H1 (cell line): ENCODE measurements at regions not wholly inside any gene's neighbourhood (a gene's known extent, or its start where the extent isn't known, plus 50 kb on each side); places are given as distances from the start of the nearest gene placed in this dataset.

Experiments used
- CTCF ChIA-PET: fragments of 300-600 bp; sonication (Branson Sonifier 250); formaldehyde crosslinking; loops from one replicate; lab custom pipeline; 2021; ENCODE audit not compliant: partially characterized antibody; lab: Charles Lee
- POLR2A ChIA-PET: fragments of 300-600 bp; sonication (Branson Sonifier 250); formaldehyde crosslinking; loops from one replicate; lab custom pipeline; 2021; ENCODE audit warnings: inconsistent platforms; ENCODE audit not compliant: partially characterized antibody; lab: Charles Lee
- DNase-seq, 2 experiments: peaks; one replicate each; pipeline versions ENCODE4 v3.0.0 to v3.0.0-alpha.2; 2010 to 2022; ENCODE audit warnings: low spot score in 2 of 2, low read depth in 1 of 2, mixed read lengths in 1 of 2
- FAIRE-seq: peaks from 2 replicates; lab custom pipeline; 2011; peaks lifted over from hg19 to GRCh38; lab: Jason Lieb, UNC
- H2AFZ ChIP-seq: 2 replicates; pipeline ENCODE4 v1.8.1; 2012; ENCODE audit warnings: low read length, inconsistent platforms
- H2AK5ac ChIP-seq: 2 replicates; pipeline ENCODE4 v1.6.1; 2013; ENCODE audit warnings: low read depth, low read length
- H2BK120ac ChIP-seq: replicated peaks from 2 replicates; pipeline ENCODE3; 2013; ENCODE audit warnings: low read depth, low read length, inconsistent platforms
- H2BK12ac ChIP-seq: 2 replicates; pipeline ENCODE4 v1.6.1; 2013; ENCODE audit warnings: low read depth, low read length
- H2BK15ac ChIP-seq: 2 replicates; pipeline ENCODE4 v1.6.1; 2013; ENCODE audit warnings: low read length
- H2BK20ac ChIP-seq: 2 replicates; pipeline ENCODE4 v1.6.1; 2013; ENCODE audit warnings: low read length
- H2BK5ac ChIP-seq: 2 replicates; pipeline ENCODE4 v1.6.1; 2013; ENCODE audit warnings: low read depth, low read length
- H3K14ac ChIP-seq: 2 replicates; pipeline ENCODE4 v1.6.1; 2013; ENCODE audit warnings: inconsistent platforms; ENCODE audit not compliant: insufficient read length
- H3K18ac ChIP-seq: 2 replicates; pipeline ENCODE4 v1.6.1; 2013; ENCODE audit warnings: low read length; ENCODE audit errors: extremely low read depth
- H3K23ac ChIP-seq: 2 replicates; pipeline ENCODE4 v1.6.1; 2013; ENCODE audit warnings: inconsistent platforms; ENCODE audit not compliant: insufficient read length
- H3K23me2 ChIP-seq: 2 replicates; pipeline ENCODE4 v1.6.1; 2013; ENCODE audit warnings: low read depth, low read length
- H3K27ac ChIP-seq: 2 replicates; pipeline ENCODE4 v1.6.1; 2011; ENCODE audit warnings: low read depth, low read length, inconsistent platforms
- H3K27me3 ChIP-seq, 4 experiments: replicated peaks in 1 of 4; 1 replicate in 1 of 4; 2 replicates in 3 of 4; pipeline versions ENCODE4 v1.6.1 to v1.8.1; 2011 to 2013; ENCODE audit warnings: low read length in 3 of 4, mild to moderate bottlenecking in 3 of 4, inconsistent platforms in 2 of 4, mixed read lengths in 2 of 4, moderate library complexity in 1 of 4; ENCODE audit not compliant: control insufficient read depth in 3 of 4, insufficient read depth in 3 of 4; ENCODE audit errors: extremely low read depth in 1 of 4
- H3K36me3 ChIP-seq, 4 experiments: 2 replicates each; pipeline versions ENCODE4 v1.6.1 to v1.8.1; 2011 to 2013; ENCODE audit warnings: mild to moderate bottlenecking in 4 of 4, low read length in 3 of 4, moderate library complexity in 2 of 4, control low read depth in 1 of 4, inconsistent platforms in 1 of 4; ENCODE audit not compliant: insufficient read depth in 4 of 4, control insufficient read depth in 2 of 4
- H3K4ac ChIP-seq: replicated peaks from 2 replicates; pipeline ENCODE3; 2013; ENCODE audit warnings: low read length, low read depth, mixed read lengths, inconsistent platforms; ENCODE audit not compliant: insufficient read length
- H3K4me1 ChIP-seq, 4 experiments: replicated peaks in 1 of 4; 1 replicate in 1 of 4; 2 replicates in 3 of 4; pipeline versions ENCODE4 v1.6.1 to v1.8.1; 2011 to 2013; ENCODE audit warnings: low read length in 3 of 4, inconsistent platforms in 2 of 4, mixed read lengths in 1 of 4; ENCODE audit not compliant: insufficient read depth in 4 of 4, control insufficient read depth in 3 of 4
- H3K4me2 ChIP-seq, 2 experiments: 2 replicates each; pipeline versions ENCODE4 v1.6.1 to v1.8.1; 2011 to 2013; ENCODE audit warnings: low read depth in 2 of 2, low read length in 2 of 2, control low read depth in 1 of 2, inconsistent platforms in 1 of 2, mild to moderate bottlenecking in 1 of 2; ENCODE audit not compliant: insufficient read depth in 1 of 2
- H3K4me3 ChIP-seq, 4 experiments: fragments of 200-600, 300-600 bp in 1 of 4; sonication (generic), shearing (Covaris generic), sonication (Bioruptor Twin) in 1 of 4; 2 replicates each; pipeline versions ENCODE4 v1.5.1 to v1.8.1; 2011 to 2016; ENCODE audit warnings: low read length in 4 of 4, low read depth in 3 of 4, control low read depth in 2 of 4, inconsistent platforms in 2 of 4, mild to moderate bottlenecking in 2 of 4, mixed read lengths in 1 of 4, moderate library complexity in 1 of 4; ENCODE audit not compliant: insufficient read depth in 2 of 4; ENCODE audit errors: extremely low read depth in 1 of 4
- H3K56ac ChIP-seq: replicated peaks from 2 replicates; pipeline ENCODE3; 2013; ENCODE audit warnings: low read depth, mild to moderate bottlenecking, mixed read lengths, low read length, inconsistent platforms; ENCODE audit not compliant: insufficient read length
- H3K79me1 ChIP-seq: 2 replicates; pipeline ENCODE4 v1.6.1; 2013; ENCODE audit warnings: low read depth, low read length, control low read depth
- H3K79me2 ChIP-seq, 2 experiments: 2 replicates each; pipeline versions ENCODE4 v1.6.1 to v1.8.1; 2012 to 2013; ENCODE audit warnings: low read length in 2 of 2, mild to moderate bottlenecking in 2 of 2, inconsistent platforms in 1 of 2; ENCODE audit not compliant: insufficient read depth in 2 of 2, control insufficient read depth in 1 of 2
- H3K9ac ChIP-seq, 4 experiments: replicated peaks in 1 of 4; 1 replicate in 1 of 4; 2 replicates in 3 of 4; pipeline versions ENCODE4 v1.6.1 to v1.8.1; 2011 to 2013; ENCODE audit warnings: low read depth in 3 of 4, low read length in 3 of 4, control low read depth in 2 of 4, mild to moderate bottlenecking in 2 of 4, moderate library complexity in 2 of 4, inconsistent platforms in 1 of 4; ENCODE audit errors: extremely low read depth in 1 of 4
- H3K9me3 ChIP-seq, 2 experiments: 2 replicates each; pipeline versions ENCODE4 v1.6.1 to v1.8.1; 2012 to 2013; ENCODE audit warnings: mild to moderate bottlenecking in 2 of 2, moderate library complexity in 2 of 2, control low read depth in 1 of 2, inconsistent platforms in 1 of 2, low read depth in 1 of 2, low read length in 1 of 2, mixed read lengths in 1 of 2; ENCODE audit not compliant: insufficient read depth in 2 of 2
- H4K20me1 ChIP-seq, 2 experiments: replicated peaks in 1 of 2; 2 replicates each; pipeline versions ENCODE3 to v1.8.1; 2011 to 2013; ENCODE audit warnings: inconsistent platforms in 2 of 2, low read length in 2 of 2, mild to moderate bottlenecking in 1 of 2; ENCODE audit not compliant: insufficient read depth in 2 of 2, control insufficient read depth in 1 of 2
- H4K5ac ChIP-seq: 2 replicates; pipeline ENCODE4 v1.6.1; 2013; ENCODE audit warnings: low read length, low read depth, mixed read lengths, inconsistent platforms; ENCODE audit not compliant: insufficient read length
- H4K8ac ChIP-seq: 2 replicates; pipeline ENCODE4 v1.8.0; 2013; ENCODE audit warnings: mild to moderate bottlenecking, moderate library complexity, low read length, inconsistent platforms; ENCODE audit not compliant: insufficient read depth; ENCODE audit errors: extremely low read depth
- H4K91ac ChIP-seq: replicated peaks from 2 replicates; pipeline ENCODE3; 2013; ENCODE audit warnings: low read length, mixed read lengths, inconsistent platforms; ENCODE audit not compliant: insufficient read length
- MAFK ChIP-seq: IDR thresholded peaks from 2 replicates; pipeline ENCODE4 v1.6.1; 2012; ENCODE audit warnings: low read depth, mild to moderate bottlenecking, improper control_type of control experiment, low read length
- RAD21 ChIP-seq, 2 experiments: IDR thresholded peaks in 1 of 2; conservative IDR thresholded peaks in 1 of 2; 2 replicates each; pipeline ENCODE4 v1.6.1; 2011; ENCODE audit warnings: low read depth in 2 of 2, low read length in 2 of 2, improper control_type of control experiment in 1 of 2, inconsistent platforms in 1 of 2, mild to moderate bottlenecking in 1 of 2, moderate library complexity in 1 of 2
- RFX5 ChIP-seq: IDR thresholded peaks from 2 replicates; pipeline ENCODE4 v1.6.1; 2011; ENCODE audit warnings: low read depth, low read length, improper control_type of control experiment, borderline replicate concordance
- WGBS, 2 experiments: shearing (Covaris generic) in 1 of 2; methylation state at CpG; one replicate each; pipeline versions ENCODE4 v1.1.6 to v1.1.7; 2013 to 2015; ENCODE audit warnings: low lambda C conversion rate in 2 of 2, mixed read lengths in 2 of 2, inconsistent platforms in 1 of 2, low coverage in 1 of 2, missing lambda C conversion rate in 1 of 2; ENCODE audit not compliant: insufficient replicate concordance in 2 of 2, insufficient coverage in 1 of 2, insufficient read length in 1 of 2; ENCODE audit errors: extremely low coverage in 1 of 2, missing lambda C conversion rate in 1 of 2; 5-methylcytosine and 5-hydroxymethylcytosine counted together
- TF ChIP-seq, protein P1 (sequence below), 3 experiments: IDR thresholded peaks; 1 replicate in 2 of 3; 2 replicates in 1 of 3; pipeline versions ENCODE4 v1.5.1 to v1.6.1; 2011; ENCODE audit warnings: low read length in 3 of 3, mild to moderate bottlenecking in 3 of 3, inconsistent platforms in 2 of 3, low read depth in 1 of 3, moderate library complexity in 1 of 3; ENCODE audit not compliant: insufficient read depth in 1 of 3; ENCODE audit errors: control extremely low read depth in 1 of 3

DNA sequence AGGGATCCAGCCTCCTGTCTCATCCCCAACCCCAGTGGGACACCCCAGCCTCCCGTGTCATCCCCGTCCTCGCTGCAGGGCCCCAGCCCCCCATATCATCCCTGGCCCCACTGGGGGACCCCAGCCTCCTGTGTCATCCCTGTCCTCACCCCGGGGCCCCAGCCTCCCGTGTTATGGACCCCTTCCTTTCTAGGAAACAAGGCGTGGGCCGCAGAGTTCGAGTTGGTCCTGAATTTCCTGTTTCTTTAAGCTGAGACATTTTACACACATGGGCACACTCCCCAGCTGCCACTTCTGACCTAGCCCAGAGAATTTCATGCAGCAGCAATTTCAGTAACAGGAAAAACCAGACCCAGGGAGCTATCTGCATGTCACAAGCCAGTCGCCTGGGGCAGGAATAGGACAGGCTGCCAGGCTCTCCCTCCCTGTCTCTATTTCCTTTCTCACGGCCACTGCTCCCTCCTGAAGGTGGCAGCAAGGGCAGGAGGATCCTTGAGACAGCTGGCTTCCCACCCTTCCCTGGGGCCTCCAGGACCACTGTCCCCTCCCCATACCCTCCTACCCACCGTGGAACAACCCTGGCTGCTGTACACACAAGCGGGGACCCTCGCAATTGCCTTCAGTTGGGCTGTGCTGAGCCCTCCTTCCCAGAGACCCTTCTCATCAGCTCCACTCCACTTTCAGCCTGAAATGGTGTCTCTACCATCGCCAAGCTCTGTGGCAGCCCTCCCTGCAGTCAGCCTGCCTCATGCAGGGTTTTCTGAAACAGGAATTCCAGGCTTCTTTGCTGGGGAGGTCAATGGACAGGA is 141.9 kb upstream of the ID2 start:
- POLR2A ChIA-PET = interaction anchor here (0.8 kb wide), 1 partner anchor 142 kb away, joined by 3 read pairs; the partner anchor contains the start of gene ID2
- no peak overlapping the region for H3K27ac ChIP-seq
- no peak for DNase-seq

More for the DNA sequence above, 141.9 kb upstream of the ID2 start:
- H4K20me1 ChIP-seq = no peaks in the 10 kb centered on the region
- no peaks in the 10 kb centered on the region for H3K9me3 ChIP-seq
- H2BK12ac ChIP-seq = no peak overlapping the region
- no peak overlapping the region for H4K5ac ChIP-seq
- no peak overlapping the region for H3K4me3 ChIP-seq
- no peak overlapping the region for H2BK120ac ChIP-seq
- no peak overlapping the region for H2BK5ac ChIP-seq
- no peak for TF ChIP-seq MAFK
- TF ChIP-seq, protein P1, sequence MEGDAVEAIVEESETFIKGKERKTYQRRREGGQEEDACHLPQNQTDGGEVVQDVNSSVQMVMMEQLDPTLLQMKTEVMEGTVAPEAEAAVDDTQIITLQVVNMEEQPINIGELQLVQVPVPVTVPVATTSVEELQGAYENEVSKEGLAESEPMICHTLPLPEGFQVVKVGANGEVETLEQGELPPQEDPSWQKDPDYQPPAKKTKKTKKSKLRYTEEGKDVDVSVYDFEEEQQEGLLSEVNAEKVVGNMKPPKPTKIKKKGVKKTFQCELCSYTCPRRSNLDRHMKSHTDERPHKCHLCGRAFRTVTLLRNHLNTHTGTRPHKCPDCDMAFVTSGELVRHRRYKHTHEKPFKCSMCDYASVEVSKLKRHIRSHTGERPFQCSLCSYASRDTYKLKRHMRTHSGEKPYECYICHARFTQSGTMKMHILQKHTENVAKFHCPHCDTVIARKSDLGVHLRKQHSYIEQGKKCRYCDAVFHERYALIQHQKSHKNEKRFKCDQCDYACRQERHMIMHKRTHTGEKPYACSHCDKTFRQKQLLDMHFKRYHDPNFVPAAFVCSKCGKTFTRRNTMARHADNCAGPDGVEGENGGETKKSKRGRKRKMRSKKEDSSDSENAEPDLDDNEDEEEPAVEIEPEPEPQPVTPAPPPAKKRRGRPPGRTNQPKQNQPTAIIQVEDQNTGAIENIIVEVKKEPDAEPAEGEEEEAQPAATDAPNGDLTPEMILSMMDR (IDR thresholded peaks at IDR 0.05; ENCODE audit: control extremely low read depth in 1 of 3, insufficient read depth in 1 of 3, low read depth in 1 of 3, low read length in 3 of 3) = peak in 1 of 3 experiments; percentile 12; a peak in 1 of 4 replicates
- no peak for TF ChIP-seq RFX5
- peak; percentile 27 to 43 for TF ChIP-seq RAD21 (IDR thresholded peaks at IDR 0.05 in 1 of 2, conservative IDR thresholded peaks at IDR 0.05 in 1 of 2; ENCODE audit: low read depth in 2 of 2, low read length in 2 of 2)
- TF ChIP-seq, all 59 proteins: peak for 2
- no peak overlapping the region for H2AK5ac ChIP-seq
- H3K27me3 ChIP-seq = no peaks in the 10 kb centered on the region
- H4K8ac ChIP-seq = peak overlapping the region; percentile 69
- no peaks in the 10 kb centered on the region for H3K79me2 ChIP-seq
- no peaks in the 10 kb centered on the region for H3K36me3 ChIP-seq
- peak overlapping the region; percentile 13 for H4K91ac ChIP-seq
- 87% methylated on average over 9 of the region's 14 CpGs; no CpG with 5 or more reads in 1 of the 2 experiments for WGBS, 2 experiments
- H3K4me2 ChIP-seq = no peak overlapping the region
- no peak overlapping the region for H3K4ac ChIP-seq
- H3K56ac ChIP-seq = no peak overlapping the region
- no peak overlapping the region for H3K18ac ChIP-seq
- no peak overlapping the region for H2AFZ ChIP-seq
- no peak overlapping the region for H2BK15ac ChIP-seq
- CTCF ChIA-PET = interaction anchor here (0.7 to 2.3 kb wide), 7 partner anchors 9 to 318 kb away, joined by 3 to 9 read pairs (median 3); no protein-coding TSS in a partner anchor
- no peak for FAIRE-seq
- peaks cover 0 to 6% (median 0%) of the 10 kb centered on the region in 4 experiments; a peak in 1 of 7 replicates for H3K4me1 ChIP-seq
- H3K79me1 ChIP-seq = no peaks in the 10 kb centered on the region
- H2BK20ac ChIP-seq = no peak overlapping the region
- H3K9ac ChIP-seq = no peak overlapping the region
- no peaks in the 10 kb centered on the region for H3K23me2 ChIP-seq
- H3K14ac ChIP-seq = no peak overlapping the region
- no peak overlapping the region for H3K23ac ChIP-seq
